GM21390 (cell line): ENCODE measurements at regions not wholly inside any gene's neighbourhood (a gene's known extent, or its start where the extent isn't known, plus 50 kb on each side); places are given as distances from the start of the nearest gene placed in this dataset.

Source experiments
- ATAC-seq: cut with Tn5 transposase; IDR thresholded peaks from one replicate; pipeline ENCODE4 v1.9.1; 2021; ENCODE audit not compliant: unreplicated experiment

- no peak for ATAC-seq
Observed at GRCh38 chr2:139949242-139949972, 1169.2 kb upstream of the NXPH2 start.

DNA sequence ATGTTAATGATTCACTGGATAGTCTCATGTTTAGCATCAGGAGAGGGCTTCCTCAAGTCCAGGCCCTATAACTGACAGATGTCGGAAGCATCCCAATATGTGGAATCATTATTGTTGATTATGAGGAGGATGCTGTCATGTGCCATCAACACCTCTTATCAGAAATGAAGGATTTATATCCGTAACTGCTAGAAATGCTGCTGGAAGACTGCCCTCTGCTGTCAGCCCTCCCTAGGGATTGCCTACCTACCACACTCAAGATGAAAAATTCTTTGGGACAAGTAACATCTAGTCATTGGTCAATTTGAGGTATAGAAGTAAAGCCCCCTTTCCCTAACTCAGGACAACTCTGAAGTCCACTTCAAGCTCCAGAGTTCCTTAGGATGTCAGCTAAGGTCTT lies 1166.5 kb upstream of the NXPH2 start:
- ATAC-seq: no peak

DNA sequence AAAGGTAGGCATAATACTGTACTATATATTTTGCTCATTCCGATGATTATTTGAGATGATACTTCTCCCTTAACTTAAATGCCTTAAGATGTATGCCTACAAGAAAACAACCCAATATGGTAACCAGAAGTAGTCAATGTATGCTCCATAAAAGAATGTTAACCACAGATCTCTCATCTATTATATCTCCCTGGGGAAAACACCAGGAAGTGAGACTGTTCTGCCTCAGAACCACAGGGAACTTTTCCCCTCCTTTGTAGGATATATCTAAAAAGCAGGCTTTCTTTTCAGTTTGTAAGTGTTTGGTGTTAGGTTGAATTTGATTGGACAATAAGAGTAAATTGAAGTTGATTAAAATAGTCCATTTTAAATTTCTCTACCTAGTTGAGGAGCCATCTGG lies 1160.5 kb upstream of the NXPH2 start:
- no peak for ATAC-seq

GRCh38 chr2:139925903-139926302 lies 1145.7 kb upstream of the NXPH2 start:
- ATAC-seq: no peak

DNA sequence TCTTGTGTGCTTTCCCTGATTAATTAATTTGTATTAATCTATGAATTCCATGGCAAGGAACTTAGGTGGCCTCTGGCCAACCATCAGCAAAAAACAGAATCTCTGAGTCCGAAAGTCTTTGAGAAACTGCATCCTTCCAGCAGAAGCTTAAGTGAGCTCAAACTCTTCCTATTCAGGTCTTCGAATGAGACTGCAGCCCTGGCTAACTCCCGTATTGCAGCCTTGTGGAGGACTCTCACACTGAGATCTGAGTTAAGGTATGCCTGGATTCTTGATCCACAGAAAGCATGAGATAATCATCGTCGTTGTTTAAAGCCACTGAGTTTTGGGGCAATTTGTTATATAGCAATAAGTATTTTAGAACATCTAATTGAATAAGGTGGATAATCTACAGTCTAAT lies 1143.9 kb upstream of the NXPH2 start:
- no peak for ATAC-seq

- no peak for ATAC-seq
Observed at GRCh38 chr2:139918982-139919381, 1138.8 kb upstream of the NXPH2 start.

- ATAC-seq: no peak
Observed at GRCh38 chr2:139917690-139918384, 1137.6 kb upstream of the NXPH2 start.

GRCh38 chr2:139916822-139917221 lies 1136.6 kb upstream of the NXPH2 start:
- no peak for ATAC-seq

GRCh38 chr2:139911160-139911559 lies 1131.0 kb upstream of the NXPH2 start:
- no peak for ATAC-seq

GRCh38 chr2:139909136-139909535 lies 1128.9 kb upstream of the NXPH2 start:
- ATAC-seq: no peak

DNA sequence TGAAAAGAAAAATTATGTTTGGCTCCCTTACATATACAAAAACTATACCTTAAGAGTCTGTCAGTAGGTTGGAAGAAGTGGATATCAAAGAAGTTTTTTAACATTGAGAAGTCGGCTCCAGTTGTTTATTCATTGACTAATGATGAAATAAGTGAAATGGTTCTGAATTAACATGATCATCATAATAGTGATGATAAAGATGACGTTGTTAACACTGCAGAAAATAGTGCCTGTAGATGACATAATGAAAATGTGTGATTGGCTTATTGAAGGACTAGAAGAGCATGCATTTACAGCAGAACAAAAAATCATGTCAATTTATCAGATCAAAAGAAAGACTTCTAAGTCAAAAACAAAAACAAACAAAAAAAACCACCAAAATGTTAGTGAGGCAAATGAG lies 1125.4 kb upstream of the NXPH2 start:
- no peak for ATAC-seq

GRCh38 chr2:139891636-139892035 lies 1111.4 kb upstream of the NXPH2 start:
- no peak for ATAC-seq

DNA sequence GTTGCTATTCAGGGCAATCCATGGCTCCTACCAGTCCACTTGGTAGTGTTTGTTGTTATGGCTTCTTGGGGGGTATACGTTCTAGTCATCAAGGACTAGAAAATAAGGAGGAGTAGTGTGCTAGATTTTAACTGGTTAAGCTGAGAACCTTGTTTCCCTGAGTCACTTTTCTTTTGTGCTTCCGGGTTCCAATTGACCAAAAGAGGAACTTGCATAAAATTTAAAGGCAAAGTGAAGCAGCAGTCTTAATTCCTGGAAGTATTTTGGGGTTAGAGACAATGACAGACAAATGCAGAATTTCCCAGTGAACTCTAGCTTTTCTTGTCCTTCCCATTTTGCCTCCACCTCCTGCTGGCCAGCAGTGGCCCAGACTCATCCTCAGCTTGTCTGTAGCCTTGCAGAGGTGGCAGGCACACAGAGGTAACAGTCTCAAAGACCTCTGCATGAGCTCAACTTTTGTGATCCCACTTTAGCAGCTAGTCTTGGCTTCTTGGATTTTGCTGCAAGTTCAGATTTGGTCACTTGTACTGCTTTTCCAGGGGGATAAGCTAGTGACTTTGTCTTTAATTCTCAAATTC lies 1105.8 kb upstream of the NXPH2 start:
- no peak for ATAC-seq

- ATAC-seq: no peak
Observed at GRCh38 chr2:139876964-139877363, 1096.8 kb upstream of the NXPH2 start.

DNA sequence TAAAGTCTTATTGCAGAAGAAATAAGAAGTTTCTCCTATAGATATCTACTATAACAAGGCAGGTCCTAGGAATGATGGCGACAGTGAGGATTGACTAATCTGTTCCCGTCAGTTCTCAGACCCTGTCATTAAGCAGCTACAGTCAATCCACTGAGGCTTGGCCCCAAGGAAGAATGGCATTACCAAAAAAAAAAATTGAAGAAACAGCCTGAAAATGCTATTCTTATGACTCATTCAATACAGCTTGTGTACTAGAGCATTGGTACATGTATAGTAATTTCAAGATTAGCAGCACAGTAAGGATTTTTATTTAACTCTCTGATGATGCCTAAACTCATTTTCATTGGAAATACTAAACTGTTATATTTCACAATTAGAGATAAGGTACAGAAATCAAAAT lies 1096.1 kb upstream of the NXPH2 start:
- ATAC-seq: no peak

DNA sequence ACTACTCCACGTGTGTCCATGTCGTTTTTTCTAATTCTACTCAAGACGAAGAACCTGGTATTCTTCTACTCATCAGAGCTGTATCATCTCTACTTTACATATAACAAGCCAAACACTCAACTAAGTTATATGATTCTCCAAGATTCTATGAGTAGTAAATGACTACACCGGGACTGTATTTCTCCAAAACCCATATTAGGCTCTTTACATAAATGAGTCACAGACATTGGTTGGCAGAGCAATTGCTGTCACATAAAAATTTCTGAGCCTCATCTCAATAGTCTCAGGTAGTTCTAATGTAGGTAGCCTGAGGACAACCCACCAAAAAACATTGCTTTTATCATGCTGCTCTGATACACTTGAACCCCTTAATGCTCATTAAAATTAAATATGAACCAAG lies 1092.3 kb upstream of the NXPH2 start:
- ATAC-seq: no peak

DNA sequence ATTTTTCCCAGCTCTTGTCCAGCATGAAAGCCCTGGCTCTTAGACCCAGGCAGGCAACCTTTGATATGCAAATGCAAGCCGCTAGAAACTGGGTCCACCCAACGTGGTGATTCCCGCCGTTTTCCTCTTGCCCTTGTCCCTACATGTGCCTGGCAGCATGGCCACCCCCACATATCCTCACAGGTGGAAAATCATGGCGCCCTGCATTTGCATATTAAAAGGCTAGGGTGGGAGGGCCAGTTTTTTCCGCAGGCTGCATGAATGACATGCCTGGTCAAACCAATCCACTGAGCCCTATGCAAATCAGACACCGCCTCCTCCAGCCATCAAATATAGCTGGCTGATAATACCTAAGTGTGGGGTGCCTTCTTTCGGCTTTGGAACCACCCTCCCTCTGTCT lies 1091.8 kb upstream of the NXPH2 start:
- no peak for ATAC-seq

GRCh38 chr2:139867601-139868226 lies 1087.5 kb upstream of the NXPH2 start:
- ATAC-seq: no peak

- no peak for ATAC-seq
Observed at GRCh38 chr2:139864821-139865302, 1084.7 kb upstream of the NXPH2 start.

DNA sequence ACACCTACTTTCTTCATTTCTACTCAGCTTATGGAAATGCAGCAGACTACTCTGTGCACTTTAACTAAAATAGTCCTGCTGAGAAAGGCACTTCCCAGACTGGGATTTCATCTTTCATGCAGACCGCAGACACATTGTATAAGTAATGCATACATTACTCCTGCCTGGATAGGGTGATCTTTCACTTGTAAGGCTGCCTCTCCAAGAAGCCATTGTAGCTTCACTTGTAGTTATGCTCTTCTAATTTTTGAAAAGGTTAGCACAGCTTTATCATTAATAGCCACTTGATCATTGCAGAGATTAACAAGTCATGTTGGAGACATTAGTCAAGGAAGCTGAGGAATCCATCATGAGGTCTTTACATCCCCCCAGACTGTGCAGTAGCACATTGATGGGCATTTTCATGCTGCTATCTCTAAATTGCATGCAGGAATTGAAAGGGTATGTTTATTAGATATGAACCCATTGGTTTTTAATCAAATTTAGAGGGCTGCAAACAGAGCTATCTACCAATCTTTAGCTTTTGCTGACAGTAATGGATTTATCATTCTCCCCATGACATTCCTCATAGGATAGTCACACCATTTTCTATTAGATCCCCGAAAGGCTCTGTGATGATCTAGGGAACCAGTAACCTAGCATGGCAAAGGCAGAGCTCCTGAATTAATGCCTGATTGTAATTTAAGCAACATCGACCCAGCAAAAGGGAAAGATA lies 1074.7 kb upstream of the NXPH2 start:
- ATAC-seq: no peak

DNA sequence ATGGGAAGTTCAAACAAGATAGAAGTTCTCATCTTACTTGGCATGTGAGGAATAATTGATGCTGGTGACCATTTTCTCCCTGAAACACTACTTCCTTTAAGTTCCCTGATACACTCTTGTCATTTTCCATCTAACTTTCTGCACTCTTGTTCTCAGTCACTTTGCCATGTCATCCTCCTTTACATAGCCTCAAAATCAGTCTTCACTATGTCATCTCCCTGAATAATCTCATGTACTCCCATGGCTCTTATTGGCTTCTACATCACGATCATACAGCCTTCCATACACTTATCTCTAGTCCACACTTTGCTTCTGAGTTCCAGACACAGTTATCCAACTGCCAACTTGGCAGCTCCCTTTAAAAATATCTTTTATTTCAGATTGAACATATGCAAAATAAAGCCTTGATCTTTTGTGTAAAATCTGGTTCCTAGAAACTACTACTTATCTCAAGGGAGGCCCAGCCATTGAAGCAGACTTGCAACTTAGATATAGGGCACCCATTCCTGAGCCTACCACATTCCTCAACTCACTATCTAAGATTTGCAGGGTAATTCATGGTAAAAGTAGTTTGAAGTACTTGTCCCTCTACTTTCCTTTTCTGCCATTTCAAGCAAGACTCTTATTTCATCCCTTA lies 1070.2 kb upstream of the NXPH2 start:
- ATAC-seq: no peak
